D341Med (cell line): ENCODE measurements at regions not wholly inside any gene's neighbourhood (a gene's known extent, or its start where the extent isn't known, plus 50 kb on each side); places are given as distances from the start of the nearest gene placed in this dataset.

Source experiments
- DNase-seq: peaks from one replicate; pipeline ENCODE4 v3.0.0; 2012; ENCODE audit warnings: low spot score

- no peak for DNase-seq
Measured at GRCh38 chr9:28014212-28014611, 440.9 kb upstream of the C9orf72 start.

GRCh38 chr9:28024676-28025075 is 451.4 kb upstream of the C9orf72 start:
- DNase-seq: no peak

GRCh38 chr9:28025186-28025585 is 451.9 kb upstream of the C9orf72 start:
- no peak for DNase-seq

GRCh38 chr9:28031521-28032267 is 458.4 kb upstream of the C9orf72 start:
- DNase-seq: peak; percentile 76

GRCh38 chr9:28032268-28032590 is 458.9 kb upstream of the C9orf72 start:
- peak; percentile 70 for DNase-seq

GRCh38 chr9:28034242-28034641 is 461.0 kb upstream of the C9orf72 start:
- DNase-seq: no peak

- no peak for DNase-seq
Measured at GRCh38 chr9:28037968-28038367, 464.7 kb upstream of the C9orf72 start.

GRCh38 chr9:28045051-28045450 is 471.8 kb upstream of the C9orf72 start:
- no peak for DNase-seq

- DNase-seq: no peak
Measured at GRCh38 chr9:28050046-28050445, 476.8 kb upstream of the C9orf72 start.

- no peak for DNase-seq
Measured at GRCh38 chr9:28050941-28051340, 477.7 kb upstream of the C9orf72 start.

GRCh38 chr9:28051559-28052503 is 478.6 kb upstream of the C9orf72 start:
- no peak for DNase-seq

GRCh38 chr9:28053096-28053777 is 480.0 kb upstream of the C9orf72 start:
- no peak for DNase-seq

- DNase-seq: no peak
Measured at GRCh38 chr9:28056006-28056405, 482.7 kb upstream of the C9orf72 start.

- no peak for DNase-seq
Measured at GRCh38 chr9:28056466-28056865, 483.2 kb upstream of the C9orf72 start.

- DNase-seq: no peak
Measured at GRCh38 chr9:28059192-28059591, 485.9 kb upstream of the C9orf72 start.

GRCh38 chr9:28064241-28064815 is 491.0 kb upstream of the C9orf72 start:
- peak; percentile 31 for DNase-seq

- DNase-seq: peak; percentile 30
Measured at GRCh38 chr9:28073270-28073669, 500.0 kb upstream of the C9orf72 start.

GRCh38 chr9:28079677-28080076 is 506.4 kb upstream of the C9orf72 start:
- DNase-seq: no peak

GRCh38 chr9:28082671-28083070 is 509.4 kb upstream of the C9orf72 start:
- no peak for DNase-seq

GRCh38 chr9:28086881-28087280 is 513.6 kb upstream of the C9orf72 start:
- no peak for DNase-seq

- DNase-seq: no peak
Measured at GRCh38 chr9:28092981-28093936, 520.0 kb upstream of the C9orf72 start.
